Suprapubic skin (tissue), 4 donors: ENCODE measurements at regions not wholly inside any gene's neighbourhood (a gene's known extent, or its start where the extent isn't known, plus 50 kb on each side); places are given as distances from the start of the nearest gene placed in this dataset.

Experiments used
- DNase-seq, 2 donors: peaks; one replicate each; pipeline ENCODE4 v3.0.0-alpha.2; 2019; ENCODE audit warnings: low spot score in 2 of 2
- H3K27ac ChIP-seq: fragments of 200-600 bp; sonication (generic); one replicate; pipeline ENCODE4 v1.5.1; 2019
- H3K27me3 ChIP-seq: fragments of 200-600 bp; sonication (generic); one replicate; pipeline ENCODE4 v1.5.1; 2019
- H3K36me3 ChIP-seq: fragments of 200-600 bp; sonication (generic); one replicate; pipeline ENCODE4 v1.5.1; 2019
- H3K4me1 ChIP-seq: fragments of 200-600 bp; sonication (generic); one replicate; pipeline ENCODE4 v1.5.1; 2019
- H3K4me3 ChIP-seq: fragments of 200-600 bp; sonication (generic); one replicate; pipeline ENCODE4 v1.5.1; 2019; ENCODE audit warnings: mild to moderate bottlenecking
- H3K9me3 ChIP-seq: fragments of 200-600 bp; sonication (generic); one replicate; pipeline ENCODE4 v1.5.1; 2019
- EP300 ChIP-seq: sonication (generic); formaldehyde crosslinking; IDR thresholded peaks from one replicate; pipeline ENCODE4 v1.6.1; 2017; ENCODE audit warnings: antibody characterized with exemption
- POLR2A ChIP-seq, 2 donors: fragments of 450-650 bp; IDR thresholded peaks; one replicate each; pipeline ENCODE4 v1.6.1; 2017; ENCODE audit warnings: antibody characterized with exemption in 2 of 2, mild to moderate bottlenecking in 2 of 2, moderate library complexity in 2 of 2
- POLR2AphosphoS5 ChIP-seq, 3 donors: sonication (generic); formaldehyde crosslinking; IDR thresholded peaks; one replicate each; pipeline ENCODE4 v1.6.1; 2017; ENCODE audit warnings: antibody characterized with exemption in 3 of 3
- WGBS: methylation state at CpG from one replicate; pipeline ENCODE4 v1.1.5; 2018; 5-methylcytosine and 5-hydroxymethylcytosine counted together
- TF ChIP-seq, protein P1 (sequence below), 2 donors: fragments of 200-600 bp in 1 of 2; fragments of 450-650 bp in 1 of 2; sonication (generic) in 1 of 2; IDR thresholded peaks; one replicate each; pipeline ENCODE4 v1.5.1; 2016 to 2019; ENCODE audit warnings: antibody characterized with exemption in 2 of 2, mild to moderate bottlenecking in 1 of 2, moderate library complexity in 1 of 2

DNA sequence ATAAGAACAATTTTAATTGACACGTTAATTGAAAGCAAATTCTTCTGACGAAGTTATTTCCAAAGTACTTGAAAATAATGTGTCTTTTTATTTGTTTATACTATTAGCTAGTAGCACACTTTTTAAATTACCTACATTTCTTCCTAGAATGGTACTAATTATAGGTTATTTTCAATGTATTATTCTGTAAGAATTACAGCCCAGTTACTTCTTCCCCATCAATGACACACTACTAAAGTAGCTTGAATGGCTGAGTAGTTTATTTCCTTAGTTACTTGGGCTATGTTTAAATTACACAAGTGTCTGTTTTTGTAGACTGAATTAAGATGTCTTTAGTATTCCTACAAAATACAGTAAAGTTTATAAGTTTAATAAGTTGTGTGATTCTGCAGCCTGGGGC, 217.6 kb upstream of the IL12A start:
- Histone ChIP-seq H3K9me3 (no peaks in the 10 kb centered on the region), H3K4me3 (no peak overlapping the region), H3K36me3 (no peaks in the 10 kb centered on the region), H3K27me3 (no peaks in the 10 kb centered on the region), H3K4me1 (peaks cover 14% of the 10 kb centered on the region), H3K27ac (no peak overlapping the region)
- 86% methylated on average over 2 of the region's 2 CpGs for WGBS
- DNase-seq: no peak
- no peak for TF ChIP-seq POLR2A (IDR thresholded peaks at IDR 0.05)
- TF ChIP-seq, protein P1, sequence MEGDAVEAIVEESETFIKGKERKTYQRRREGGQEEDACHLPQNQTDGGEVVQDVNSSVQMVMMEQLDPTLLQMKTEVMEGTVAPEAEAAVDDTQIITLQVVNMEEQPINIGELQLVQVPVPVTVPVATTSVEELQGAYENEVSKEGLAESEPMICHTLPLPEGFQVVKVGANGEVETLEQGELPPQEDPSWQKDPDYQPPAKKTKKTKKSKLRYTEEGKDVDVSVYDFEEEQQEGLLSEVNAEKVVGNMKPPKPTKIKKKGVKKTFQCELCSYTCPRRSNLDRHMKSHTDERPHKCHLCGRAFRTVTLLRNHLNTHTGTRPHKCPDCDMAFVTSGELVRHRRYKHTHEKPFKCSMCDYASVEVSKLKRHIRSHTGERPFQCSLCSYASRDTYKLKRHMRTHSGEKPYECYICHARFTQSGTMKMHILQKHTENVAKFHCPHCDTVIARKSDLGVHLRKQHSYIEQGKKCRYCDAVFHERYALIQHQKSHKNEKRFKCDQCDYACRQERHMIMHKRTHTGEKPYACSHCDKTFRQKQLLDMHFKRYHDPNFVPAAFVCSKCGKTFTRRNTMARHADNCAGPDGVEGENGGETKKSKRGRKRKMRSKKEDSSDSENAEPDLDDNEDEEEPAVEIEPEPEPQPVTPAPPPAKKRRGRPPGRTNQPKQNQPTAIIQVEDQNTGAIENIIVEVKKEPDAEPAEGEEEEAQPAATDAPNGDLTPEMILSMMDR (IDR thresholded peaks at IDR 0.05): no peak
- TF ChIP-seq POLR2AphosphoS5 (IDR thresholded peaks at IDR 0.05): no peak
- TF ChIP-seq EP300: no peak

GRCh38 chr3:159771865-159772611, 216.6 kb upstream of the IL12A start:
- no peak for TF ChIP-seq POLR2A (IDR thresholded peaks at IDR 0.05)
- TF ChIP-seq, protein P1 (IDR thresholded peaks at IDR 0.05): no peak
- TF ChIP-seq EP300: no peak
- TF ChIP-seq POLR2AphosphoS5 (IDR thresholded peaks at IDR 0.05): no peak
- H3K9me3 ChIP-seq: no peaks in the 10 kb centered on the region
- H3K4me3 ChIP-seq: no peak overlapping the region
- no peaks in the 10 kb centered on the region for H3K27me3 ChIP-seq
- WGBS: 87% methylated on average over 11 of the region's 11 CpGs
- H3K4me1 ChIP-seq: peaks cover 9% of the 10 kb centered on the region
- no peak overlapping the region for H3K27ac ChIP-seq
- H3K36me3 ChIP-seq: no peaks in the 10 kb centered on the region
- DNase-seq: no peak

DNA sequence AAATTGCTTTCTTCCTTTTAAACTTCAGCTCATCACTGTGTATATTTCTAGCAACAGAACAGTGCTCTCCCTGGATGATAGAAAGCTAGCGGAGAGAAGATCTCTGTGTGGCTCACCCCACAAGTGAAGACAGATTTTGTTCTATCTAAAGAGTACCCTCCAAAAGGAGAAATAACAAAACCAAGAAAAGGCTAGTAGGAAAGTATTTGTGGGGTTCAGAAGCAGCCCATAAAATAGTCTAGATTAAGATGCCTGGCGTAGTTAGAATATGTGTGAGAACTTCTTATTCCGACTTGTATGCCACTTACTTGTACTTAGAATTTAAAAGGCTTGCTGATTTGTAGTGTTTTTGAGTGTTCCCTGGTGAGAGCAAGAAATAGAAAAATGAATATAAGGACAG, 214.9 kb upstream of the IL12A start:
- WGBS: 96% methylated on average over 3 of the region's 3 CpGs
- Histone ChIP-seq H3K27me3 (no peaks in the 10 kb centered on the region), H3K4me3 (no peak overlapping the region), H3K9me3 (no peaks in the 10 kb centered on the region), H3K36me3 (no peaks in the 10 kb centered on the region), H3K4me1 (peaks cover 9% of the 10 kb centered on the region), H3K27ac (no peak overlapping the region)
- DNase-seq: no peak
- TF ChIP-seq, protein P1 (IDR thresholded peaks at IDR 0.05): no peak
- no peak for TF ChIP-seq POLR2A (IDR thresholded peaks at IDR 0.05)
- no peak for TF ChIP-seq POLR2AphosphoS5 (IDR thresholded peaks at IDR 0.05)

- peaks cover 9% of the 10 kb centered on the region for H3K4me1 ChIP-seq
- no peak for TF ChIP-seq POLR2AphosphoS5 (IDR thresholded peaks at IDR 0.05)
- no peak for TF ChIP-seq EP300
- TF ChIP-seq, protein P1 (IDR thresholded peaks at IDR 0.05): no peak
- TF ChIP-seq POLR2A (IDR thresholded peaks at IDR 0.05): no peak
- H3K27ac ChIP-seq: no peak overlapping the region
- H3K36me3 ChIP-seq: no peaks in the 10 kb centered on the region
- no peaks in the 10 kb centered on the region for H3K9me3 ChIP-seq
- no peak for DNase-seq
- WGBS: 34% methylated on average over 5 of the region's 5 CpGs
- H3K27me3 ChIP-seq: no peaks in the 10 kb centered on the region
- H3K4me3 ChIP-seq: no peak overlapping the region
Observed at GRCh38 chr3:159775372-159775961, 213.2 kb upstream of the IL12A start.

DNA sequence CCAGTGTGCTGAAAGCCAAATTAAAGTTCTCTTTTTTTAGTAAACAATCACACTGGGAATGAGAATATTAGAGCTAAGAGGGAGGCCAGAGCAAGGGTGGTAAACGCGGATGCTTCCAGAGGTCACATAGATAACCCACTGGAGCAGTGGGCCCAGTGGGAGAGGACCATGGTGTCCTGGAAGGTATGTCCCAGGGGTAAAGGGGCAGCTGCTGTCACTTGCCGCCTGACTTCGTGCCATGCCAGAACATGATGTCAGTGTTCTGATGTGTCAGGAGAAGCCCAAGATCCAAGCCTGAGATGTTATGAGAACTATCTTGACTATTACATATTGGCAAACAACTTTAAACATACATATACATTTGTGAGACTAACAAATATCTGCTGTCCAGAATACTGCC, 211.9 kb upstream of the IL12A start:
- no peaks in the 10 kb centered on the region for H3K9me3 ChIP-seq
- no peak overlapping the region for H3K4me3 ChIP-seq
- no peaks in the 10 kb centered on the region for H3K36me3 ChIP-seq
- H3K27me3 ChIP-seq: no peaks in the 10 kb centered on the region
- H3K4me1 ChIP-seq: peaks cover 9% of the 10 kb centered on the region
- WGBS: 89% methylated on average over 4 of the region's 4 CpGs
- no peak for DNase-seq
- no peak for TF ChIP-seq EP300
- no peak for TF ChIP-seq POLR2AphosphoS5 (IDR thresholded peaks at IDR 0.05)
- TF ChIP-seq POLR2A (IDR thresholded peaks at IDR 0.05): no peak
- TF ChIP-seq, protein P1 (IDR thresholded peaks at IDR 0.05): no peak
- H3K27ac ChIP-seq: no peak overlapping the region
